HG02973 (cell line): ENCODE measurements at regions not wholly inside any gene's neighbourhood (a gene's known extent, or its start where the extent isn't known, plus 50 kb on each side); places are given as distances from the start of the nearest gene placed in this dataset.
"Not testable (repeated sequence)": the region's sequence is repeated elsewhere in the genome, so short reads cannot be mapped to it uniquely, and the experiment has no call there.

Source experiments
- ATAC-seq: cut with Tn5 transposase; IDR thresholded peaks from one replicate; pipeline ENCODE4 v1.9.1; 2021; ENCODE audit warnings: moderate library complexity; ENCODE audit not compliant: unreplicated experiment

- not testable (repeated sequence) for ATAC-seq
Observed at GRCh38 chr2:90359887-90360730, 1668.6 kb downstream of the RPIA start.

- not testable (repeated sequence) for ATAC-seq
Observed at GRCh38 chr2:90360731-90361035, 1669.2 kb downstream of the RPIA start.
